Transverse colon (tissue), 4 donors: ENCODE measurements at regions not wholly inside any gene's neighbourhood (a gene's known extent, or its start where the extent isn't known, plus 50 kb on each side); places are given as distances from the start of the nearest gene placed in this dataset.
"Not testable (repeated sequence)": the region's sequence is repeated elsewhere in the genome, so short reads cannot be mapped to it uniquely, and the experiment has no call there.

ENCODE experiments used
- DNase-seq: peaks from one replicate; pipeline ENCODE4 v3.0.0-alpha.2; 2019
- H3K27ac ChIP-seq, 4 donors: fragments of 200-600 bp; sonication (generic); 2 replicates each; pipeline ENCODE4 v1.5.1; 2016 to 2018; ENCODE audit warnings: inconsistent platforms in 4 of 4
- H3K27me3 ChIP-seq: fragments of 200-600 bp; sonication (generic); 2 replicates; pipeline ENCODE4 v1.5.1; 2017; ENCODE audit warnings: inconsistent platforms
- H3K36me3 ChIP-seq, 4 donors: fragments of 200-600 bp; sonication (generic); 2 replicates each; pipeline ENCODE4 v1.5.1; 2017 to 2019; ENCODE audit warnings: inconsistent platforms in 4 of 4
- H3K4me1 ChIP-seq, 4 donors: fragments of 200-600 bp; sonication (generic); 2 replicates each; pipeline ENCODE4 v1.5.1; 2017 to 2020; ENCODE audit warnings: inconsistent platforms in 4 of 4
- H3K4me3 ChIP-seq, 4 donors: fragments of 200-600 bp; sonication (generic); 1 replicate in 1 of 4; 2 replicates in 3 of 4; pipeline versions ENCODE4 v1.5.1 to v1.6.1; 2017 to 2019; ENCODE audit warnings: inconsistent platforms in 4 of 4
- H3K9me3 ChIP-seq, 2 donors: fragments of 200-600 bp; sonication (generic); 2 replicates each; pipeline ENCODE4 v1.5.1; 2017 to 2019; ENCODE audit warnings: inconsistent platforms in 2 of 2
- EP300 ChIP-seq: sonication (generic); formaldehyde crosslinking; IDR thresholded peaks from one replicate; pipeline ENCODE4 v1.6.1; 2017; ENCODE audit warnings: antibody characterized with exemption, low read depth
- POLR2A ChIP-seq: fragments of 450-650 bp; IDR thresholded peaks from one replicate; pipeline ENCODE4 v1.6.1; 2016; ENCODE audit warnings: antibody characterized with exemption, mild to moderate bottlenecking, moderate library complexity
- POLR2AphosphoS5 ChIP-seq, 3 donors: sonication (generic); formaldehyde crosslinking; IDR thresholded peaks; one replicate each; pipeline ENCODE4 v1.6.1; 2016; ENCODE audit warnings: antibody characterized with exemption in 3 of 3
- WGBS, 2 donors: methylation state at CpG; one replicate each; pipeline ENCODE4 v1.1.5; 2018; ENCODE audit warnings: low coverage in 1 of 2; 5-methylcytosine and 5-hydroxymethylcytosine counted together
- in situ Hi-C, 4 donors: fragments of 200-750 bp; cut with MboI; loops; one replicate each; pipeline versions ENCODE4 v1.15.0 to v1.15.1; 2017; ENCODE audit warnings: low sequenced_read_pairs in 3 of 4, low pct_ligation_motif_present in 1 of 4, low pct_unique_long_range_greater_than_20kb in 1 of 4
- intact Hi-C: fragments of 100-400 bp; cut with DNase I; formaldehyde crosslinking; loops from one replicate; pipeline ENCODE4 v1.15.1; 2023; ENCODE audit warnings: low total_unique reads
- TF ChIP-seq, protein P1 (sequence below), 5 experiments: fragments of 200-600 bp in 3 of 5; fragments of 450-650 bp in 2 of 5; sonication (generic) in 3 of 5; IDR thresholded peaks; 1 replicate in 2 of 5; 2 replicates in 3 of 5; pipeline ENCODE4 v1.5.1; 2016 to 2017; ENCODE audit warnings: antibody characterized with exemption in 5 of 5, inconsistent platforms in 3 of 5, mild to moderate bottlenecking in 2 of 5, moderate library complexity in 1 of 5

DNA sequence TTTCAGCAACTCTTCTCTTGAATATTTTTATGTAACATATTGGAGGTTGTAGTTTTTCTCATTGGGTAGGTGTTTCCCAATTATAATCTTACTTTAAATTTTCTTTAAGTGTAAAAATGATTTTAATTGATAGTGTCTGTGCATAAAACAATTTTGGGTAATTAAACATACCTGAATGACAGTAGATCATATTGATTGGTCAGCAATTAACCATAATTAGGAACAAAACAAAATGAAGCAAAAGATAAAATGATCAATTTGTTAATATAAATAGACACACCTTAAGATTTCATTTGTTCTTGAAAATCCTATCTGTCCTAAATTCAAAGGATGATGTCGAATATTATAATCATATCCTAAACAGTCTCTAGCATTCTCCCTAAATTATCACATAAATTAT is 468.3 kb downstream of the PDZRN4 start:
- WGBS, 2 donors = 83 to 90% methylated on average over 1 of the region's 1 CpG
- TF ChIP-seq, protein P1, sequence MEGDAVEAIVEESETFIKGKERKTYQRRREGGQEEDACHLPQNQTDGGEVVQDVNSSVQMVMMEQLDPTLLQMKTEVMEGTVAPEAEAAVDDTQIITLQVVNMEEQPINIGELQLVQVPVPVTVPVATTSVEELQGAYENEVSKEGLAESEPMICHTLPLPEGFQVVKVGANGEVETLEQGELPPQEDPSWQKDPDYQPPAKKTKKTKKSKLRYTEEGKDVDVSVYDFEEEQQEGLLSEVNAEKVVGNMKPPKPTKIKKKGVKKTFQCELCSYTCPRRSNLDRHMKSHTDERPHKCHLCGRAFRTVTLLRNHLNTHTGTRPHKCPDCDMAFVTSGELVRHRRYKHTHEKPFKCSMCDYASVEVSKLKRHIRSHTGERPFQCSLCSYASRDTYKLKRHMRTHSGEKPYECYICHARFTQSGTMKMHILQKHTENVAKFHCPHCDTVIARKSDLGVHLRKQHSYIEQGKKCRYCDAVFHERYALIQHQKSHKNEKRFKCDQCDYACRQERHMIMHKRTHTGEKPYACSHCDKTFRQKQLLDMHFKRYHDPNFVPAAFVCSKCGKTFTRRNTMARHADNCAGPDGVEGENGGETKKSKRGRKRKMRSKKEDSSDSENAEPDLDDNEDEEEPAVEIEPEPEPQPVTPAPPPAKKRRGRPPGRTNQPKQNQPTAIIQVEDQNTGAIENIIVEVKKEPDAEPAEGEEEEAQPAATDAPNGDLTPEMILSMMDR (IDR thresholded peaks at IDR 0.05) = no peak
- TF ChIP-seq EP300 = no peak

GRCh38 chr12:41653386-41654326 is 465.5 kb downstream of the PDZRN4 start:
- H3K36me3 ChIP-seq = no peaks in the 10 kb centered on the region
- no peak for DNase-seq
- H3K27me3 ChIP-seq = no peaks in the 10 kb centered on the region
- no peak overlapping the region for H3K27ac ChIP-seq
- H3K4me3 ChIP-seq = no peak overlapping the region
- H3K9me3 ChIP-seq = no peaks in the 10 kb centered on the region
- 76 to 92% methylated on average over 2 to 7 of the region's 7 CpGs for WGBS, 2 donors
- intact Hi-C loops (no loop called here), in situ Hi-C loops (loop anchor here in 1 of 4 donors (10.0 kb wide), 1 partner anchor 51 kb away; no protein-coding TSS in a partner anchor)
- no peak for TF ChIP-seq POLR2AphosphoS5 (IDR thresholded peaks at IDR 0.05)
- TF ChIP-seq, protein P1 (IDR thresholded peaks at IDR 0.05) = no peak
- TF ChIP-seq EP300 = no peak
- no peak for TF ChIP-seq POLR2A
- H3K4me1 ChIP-seq = no peaks in the 10 kb centered on the region

More for the DNA sequence above, 468.3 kb downstream of the PDZRN4 start:
- no peak overlapping the region for H3K4me3 ChIP-seq
- in situ Hi-C loops (loop anchor here in 1 of 4 donors (10.0 kb wide), 1 partner anchor 48 kb away; no protein-coding TSS in a partner anchor), intact Hi-C loops (no loop called here)
- H3K9me3 ChIP-seq = no peaks in the 10 kb centered on the region
- no peaks in the 10 kb centered on the region for H3K4me1 ChIP-seq
- H3K27ac ChIP-seq = no peak overlapping the region
- no peaks in the 10 kb centered on the region for H3K27me3 ChIP-seq
- H3K36me3 ChIP-seq = no peaks in the 10 kb centered on the region
- DNase-seq = no peak

DNA sequence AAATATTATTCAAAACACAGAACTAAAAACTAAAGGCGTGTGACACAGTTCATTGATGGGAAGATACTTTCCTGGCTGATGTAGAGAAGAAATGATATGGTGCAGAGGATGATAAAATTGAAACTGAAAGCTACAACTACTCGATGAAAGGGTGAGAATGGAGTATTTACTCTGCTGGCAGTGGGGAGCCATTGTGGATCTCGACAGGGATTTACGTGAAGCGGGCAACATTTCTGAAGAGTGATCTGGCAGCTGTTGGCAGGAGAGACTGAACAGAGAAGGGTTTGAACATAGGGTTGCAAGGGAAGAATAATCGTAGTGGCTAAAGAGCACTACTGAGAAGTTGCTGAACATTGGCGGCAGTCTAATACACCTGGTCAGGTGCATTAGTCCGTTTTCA is 464.9 kb downstream of the PDZRN4 start:
- no peak for DNase-seq
- Histone ChIP-seq H3K27ac (no peak overlapping the region), H3K9me3 (no peaks in the 10 kb centered on the region), H3K4me1 (no peaks in the 10 kb centered on the region), H3K27me3 (no peaks in the 10 kb centered on the region), H3K4me3 (no peak overlapping the region), H3K36me3 (no peaks in the 10 kb centered on the region)
- TF ChIP-seq POLR2AphosphoS5 (IDR thresholded peaks at IDR 0.05) (no peak), POLR2A (no peak), EP300 (no peak)
- TF ChIP-seq, protein P1 (IDR thresholded peaks at IDR 0.05) = no peak
- in situ Hi-C loops = loop anchor here in 1 of 4 donors (10.0 kb wide), 1 partner anchor 52 kb away; no protein-coding TSS in a partner anchor
- 67 to 72% methylated on average over 8 of the region's 8 CpGs for WGBS, 2 donors
- intact Hi-C loops = no loop called here

DNA sequence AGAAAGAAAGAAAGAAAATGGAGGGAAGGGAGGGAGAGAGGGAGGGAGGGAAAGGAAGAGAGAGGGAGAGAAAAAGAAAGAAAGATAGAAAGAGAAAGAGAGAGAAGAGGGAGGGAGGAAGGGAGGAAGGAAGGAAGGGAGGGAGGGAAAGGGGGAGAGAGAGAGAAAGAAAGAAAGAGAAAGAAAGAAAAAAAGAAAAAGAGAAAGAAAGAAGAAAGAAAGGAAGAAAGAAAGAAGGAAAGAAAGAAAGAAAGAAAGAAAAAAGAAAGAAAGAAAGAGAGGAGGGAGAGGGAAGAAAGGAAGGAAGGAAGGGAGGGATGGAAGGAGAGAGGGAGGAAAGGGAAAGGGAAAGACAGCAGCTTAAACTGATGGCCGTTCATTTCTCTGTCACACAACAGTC is 457.5 kb downstream of the PDZRN4 start:
- in situ Hi-C loops = no loop called here
- intact Hi-C loops = no loop called here
- Histone ChIP-seq H3K27me3 (no peaks in the 10 kb centered on the region), H3K36me3 (no peaks in the 10 kb centered on the region), H3K9me3 (no peaks in the 10 kb centered on the region), H3K4me3 (no peak overlapping the region), H3K27ac (no peak overlapping the region), H3K4me1 (no peaks in the 10 kb centered on the region)
- DNase-seq = no peak
- 88 to 95% methylated on average over 1 of the region's 1 CpG for WGBS, 2 donors
- TF ChIP-seq EP300 = no peak
- no peak for TF ChIP-seq POLR2AphosphoS5 (IDR thresholded peaks at IDR 0.05)
- TF ChIP-seq, protein P1 (IDR thresholded peaks at IDR 0.05) = no peak
- no peak for TF ChIP-seq POLR2A

GRCh38 chr12:41642808-41643207 is 454.7 kb downstream of the PDZRN4 start:
- H3K27ac ChIP-seq, H3K36me3 ChIP-seq, intact Hi-C loops, DNase-seq, H3K4me1 ChIP-seq, H3K9me3 ChIP-seq, in situ Hi-C loops, H3K27me3 ChIP-seq, H3K4me3 ChIP-seq: not testable (repeated sequence)
- 90% methylated on average over 11 of the region's 11 CpGs; no CpG with 5 or more reads in 1 of the 2 donors for WGBS, 2 donors
